Stimulated activated naive CD4-positive, alpha-beta T cell (primary cell): ENCODE measurements at regions not wholly inside any gene's neighbourhood (a gene's known extent, or its start where the extent isn't known, plus 50 kb on each side); places are given as distances from the start of the nearest gene placed in this dataset.

Experiments used
- DNase-seq, 6 experiments: peaks; one replicate each; lab custom pipeline; 2025; lab: John Stamatoyannopoulos, UW

- no peak for DNase-seq
Measured at GRCh38 chr5:8241076-8241475, 372.1 kb downstream of the MTRR start.

DNA sequence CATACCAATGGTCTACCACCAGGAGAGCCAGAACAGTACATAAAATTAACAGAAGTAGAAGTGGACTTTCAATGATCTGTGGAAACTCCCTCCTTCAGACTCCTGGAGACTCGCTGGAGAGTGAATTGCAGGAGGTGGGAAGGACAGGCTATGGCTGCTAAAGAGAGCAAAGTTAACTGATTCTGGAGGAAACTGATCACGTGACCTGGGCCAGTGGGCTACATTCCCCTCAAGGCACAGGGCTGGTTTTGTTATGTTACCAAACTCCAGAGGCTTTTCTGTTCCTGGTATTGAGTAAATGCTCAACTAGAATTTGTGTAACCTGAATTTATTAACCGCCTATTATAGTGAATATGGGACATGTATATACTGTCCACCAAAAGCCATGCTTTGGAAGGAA lies 372.6 kb downstream of the MTRR start:
- DNase-seq: no peak

DNA sequence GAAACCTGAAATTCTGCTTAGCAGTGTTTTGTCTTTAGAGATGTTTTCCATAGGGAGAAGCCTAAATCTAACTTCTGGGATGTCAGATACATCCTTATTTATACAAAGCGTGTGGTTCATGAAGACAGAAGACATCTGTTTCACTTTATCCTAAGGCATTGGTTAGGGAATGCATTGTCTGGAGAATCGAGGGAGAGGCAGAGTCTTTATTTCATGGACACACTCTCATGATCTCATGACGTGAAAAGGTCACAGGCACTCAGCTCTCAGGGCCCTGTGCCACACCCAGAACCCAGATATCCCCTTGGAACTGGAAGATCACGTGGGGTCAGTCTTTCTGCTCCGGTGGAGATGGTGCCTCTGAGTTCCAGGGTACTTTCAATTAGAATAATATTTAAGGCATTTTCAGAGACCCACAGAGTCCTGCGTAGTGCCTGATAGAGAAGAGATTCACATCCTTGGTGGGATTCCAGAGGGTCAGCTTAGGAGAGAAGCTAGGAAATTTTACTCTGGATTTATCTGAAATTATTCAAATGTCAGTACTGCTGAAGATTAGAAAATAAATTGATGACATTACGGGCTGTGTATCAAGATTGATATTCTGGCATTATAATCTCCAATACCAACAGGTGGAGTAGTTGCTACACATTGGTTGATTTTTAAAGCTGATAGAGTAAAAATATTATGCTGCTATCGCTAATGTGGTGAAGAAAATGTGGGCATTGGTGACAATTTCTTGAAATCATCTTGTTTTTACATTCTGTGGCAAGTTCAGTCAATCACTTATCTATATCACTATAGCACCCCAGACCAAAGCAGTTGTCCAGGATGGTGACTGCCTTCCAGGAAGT lies 378.3 kb downstream of the MTRR start:
- no peak for DNase-seq

- no peak for DNase-seq
Measured at GRCh38 chr5:8253376-8253775, 384.4 kb downstream of the MTRR start.

DNA sequence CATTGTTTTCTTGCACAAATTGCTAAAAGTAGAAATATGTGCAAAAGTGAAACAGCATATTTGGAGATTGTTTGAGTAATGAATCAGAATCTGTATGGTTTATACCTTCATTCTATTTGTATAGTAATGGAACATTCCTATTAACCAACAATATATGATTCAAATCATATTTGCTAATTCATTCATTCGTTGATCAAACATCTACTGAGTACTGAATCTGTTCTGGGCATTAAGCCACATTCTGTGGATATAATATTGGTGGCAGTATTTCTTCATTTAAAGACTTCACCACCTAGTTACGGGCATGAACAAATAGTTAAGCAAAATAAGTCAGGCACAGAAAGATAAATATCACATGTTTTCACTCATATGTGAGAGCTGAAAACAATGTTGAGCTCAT lies 385.7 kb downstream of the MTRR start:
- DNase-seq: no peak

DNA sequence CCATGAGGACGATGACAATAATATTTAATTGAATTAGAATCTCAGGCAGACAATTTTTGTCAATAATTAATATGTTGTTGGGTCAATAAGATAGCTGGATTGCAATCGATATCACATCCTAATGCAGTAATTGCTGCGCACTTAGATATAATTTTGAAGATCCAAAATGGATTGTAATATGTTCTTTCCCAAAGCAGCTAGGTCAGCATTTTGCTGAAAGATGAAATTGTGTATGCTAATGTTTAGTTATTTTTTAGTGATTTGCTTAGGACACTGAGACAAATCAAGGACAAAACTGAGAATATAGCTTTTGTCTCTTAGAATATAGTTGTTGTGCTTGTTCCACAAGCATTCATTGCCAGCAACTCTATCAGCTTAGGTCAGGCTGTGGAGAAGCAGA lies 389.9 kb downstream of the MTRR start:
- no peak for DNase-seq

- no peak for DNase-seq
Measured at GRCh38 chr5:8270246-8270645, 401.3 kb downstream of the MTRR start.

DNA sequence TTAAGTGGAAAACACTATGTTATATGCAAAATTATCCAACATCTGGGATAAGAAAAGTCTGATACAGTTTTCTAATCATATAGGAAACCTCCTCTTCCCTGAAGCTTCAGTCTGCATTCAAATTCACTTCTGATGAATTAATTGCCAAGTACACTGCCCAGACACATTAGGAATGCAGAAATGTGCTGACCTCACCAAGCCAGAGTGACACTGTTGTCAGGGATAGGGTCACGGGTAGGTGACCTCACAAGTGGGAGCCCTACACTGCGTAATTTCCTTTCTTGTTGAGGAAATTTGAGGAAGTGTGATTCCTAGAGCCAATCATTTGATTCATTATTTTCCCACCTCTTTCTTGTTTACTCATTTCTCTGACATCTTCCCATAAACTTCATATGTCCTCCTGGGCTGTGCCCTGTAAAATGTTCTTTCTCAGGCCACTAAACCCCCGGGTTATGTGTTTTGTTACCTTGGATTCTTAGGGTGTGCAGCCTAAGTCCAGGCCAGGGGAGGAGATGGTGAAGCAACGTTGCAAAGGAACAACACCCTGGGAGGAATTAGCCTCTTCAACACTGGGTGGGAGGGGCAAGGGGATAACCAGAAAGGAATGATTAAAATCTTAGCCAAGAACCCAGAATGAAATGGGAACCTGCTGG lies 411.9 kb downstream of the MTRR start:
- no peak for DNase-seq

DNA sequence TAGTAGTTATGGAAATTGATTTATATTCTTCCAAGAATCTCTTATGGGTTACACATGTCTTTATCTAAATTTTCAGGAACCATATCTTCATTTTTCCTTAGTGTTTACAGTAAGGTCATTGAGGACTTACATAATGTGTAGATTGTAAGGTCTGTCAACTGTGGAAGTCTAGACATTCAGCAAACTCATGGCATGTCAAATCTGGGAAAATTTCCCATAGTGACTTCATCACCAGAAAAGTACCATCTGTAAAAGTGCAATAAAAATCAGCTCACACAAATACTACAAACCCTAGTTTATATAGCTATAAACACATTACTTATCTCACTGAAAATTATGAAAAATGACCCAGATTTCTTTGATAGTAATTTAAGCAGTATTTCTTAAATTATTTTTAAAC lies 419.4 kb downstream of the MTRR start:
- DNase-seq: no peak

DNA sequence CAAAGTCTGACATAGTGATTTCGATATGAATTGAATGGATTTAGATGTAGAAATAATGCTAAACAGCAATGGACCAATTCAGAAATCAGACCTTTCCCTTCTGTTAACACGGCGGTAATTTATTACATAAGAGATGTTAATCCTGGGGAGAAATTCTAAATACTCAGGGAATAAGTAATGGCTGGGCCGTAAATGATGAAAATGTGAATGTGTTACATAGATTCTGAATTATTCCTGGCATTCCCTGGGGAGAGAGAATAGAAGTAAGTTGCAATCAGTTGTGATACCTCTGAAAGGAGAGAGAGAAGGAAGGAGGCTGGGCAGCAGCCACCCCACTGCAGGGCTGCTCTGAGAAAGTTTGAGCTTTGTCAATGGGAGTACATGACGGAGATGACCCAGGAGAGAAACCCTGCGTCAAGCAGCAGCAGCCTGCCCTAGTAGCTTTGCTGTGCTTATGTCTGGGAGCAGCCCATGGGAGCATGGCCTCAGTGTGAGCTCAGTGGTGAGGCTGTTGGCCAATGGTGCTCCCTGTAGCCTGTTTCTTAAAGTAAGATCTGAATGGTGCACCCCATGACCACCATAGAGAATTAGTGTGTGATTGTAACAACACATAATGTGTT lies 420.1 kb downstream of the MTRR start:
- no peak for DNase-seq

DNA sequence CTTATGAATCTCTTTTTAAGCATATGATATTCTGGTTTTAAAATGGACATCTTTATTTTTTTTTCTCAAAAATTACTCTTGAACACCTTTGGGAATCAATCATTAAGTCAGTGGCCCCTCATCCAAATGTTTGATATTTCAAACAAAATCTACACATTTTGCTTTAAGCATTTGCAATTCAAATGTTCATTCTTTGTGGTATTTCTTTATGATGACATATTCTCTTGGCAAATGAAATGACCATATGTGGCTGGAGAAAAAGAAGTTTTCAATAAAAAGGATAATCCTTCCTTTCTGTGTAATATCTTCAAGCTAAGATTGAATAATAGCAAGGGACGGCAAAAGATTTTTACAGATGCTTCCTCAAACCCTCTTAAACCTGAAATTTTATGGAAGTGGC lies 420.8 kb downstream of the MTRR start:
- DNase-seq: no peak

DNA sequence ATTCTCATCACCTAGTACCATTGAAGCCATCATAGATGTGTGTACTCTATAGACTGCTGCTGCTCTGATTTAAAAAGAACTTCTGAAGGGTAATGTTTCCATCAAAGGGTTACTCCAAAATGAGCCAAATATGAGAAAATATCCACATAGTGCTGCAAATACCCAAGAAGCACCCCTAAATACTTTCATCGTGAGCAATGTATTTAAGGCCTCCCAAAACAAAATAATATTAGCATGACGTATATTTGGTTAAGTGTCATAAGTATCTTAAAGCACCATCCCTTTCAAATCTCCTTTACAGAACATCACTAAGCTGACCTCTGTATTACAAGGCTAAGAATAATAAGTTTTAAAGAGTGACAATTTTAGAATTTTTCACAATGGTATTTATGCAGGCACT lies 421.8 kb downstream of the MTRR start:
- DNase-seq: no peak

GRCh38 chr5:8291641-8292040 lies 422.7 kb downstream of the MTRR start:
- no peak for DNase-seq

DNA sequence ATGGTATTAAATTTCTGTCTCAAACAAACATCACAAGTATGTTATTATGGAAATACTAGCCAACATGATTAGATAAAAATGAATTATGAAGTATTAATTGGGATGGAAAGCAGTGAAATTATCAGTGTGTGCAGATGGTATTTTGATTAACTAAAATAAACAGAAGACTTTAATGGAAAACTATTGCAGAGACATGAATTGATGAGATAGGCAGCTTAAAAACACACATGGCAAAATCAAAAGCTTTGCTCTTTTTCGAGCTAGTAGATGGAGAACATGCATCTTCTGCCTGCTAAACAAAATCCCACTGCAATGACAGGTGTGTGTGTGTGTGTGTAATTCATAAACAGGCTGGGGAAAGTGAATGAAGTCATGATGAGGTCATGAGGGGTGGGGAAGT lies 426.2 kb downstream of the MTRR start:
- no peak for DNase-seq

- no peak for DNase-seq
Measured at GRCh38 chr5:8299716-8300115, 430.8 kb downstream of the MTRR start.

DNA sequence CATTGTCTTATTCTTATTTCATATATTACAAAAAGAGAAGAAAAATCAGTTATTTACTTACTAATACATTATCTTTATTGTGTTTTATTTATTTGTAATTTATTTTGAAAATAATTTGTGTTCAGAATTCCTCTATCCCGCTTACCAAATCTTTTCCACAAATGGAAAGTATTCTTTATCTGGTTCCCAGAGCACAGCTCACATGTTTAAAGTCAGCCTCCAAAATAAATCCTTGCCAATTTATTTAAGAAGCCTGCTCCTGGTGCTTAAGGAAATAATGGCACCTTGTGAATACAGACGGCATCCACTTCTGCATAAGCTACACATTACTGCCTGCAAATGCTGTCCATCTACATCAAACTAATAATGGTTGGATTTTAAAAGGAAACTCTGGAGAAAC lies 435.4 kb downstream of the MTRR start:
- DNase-seq: no peak

GRCh38 chr5:8306288-8306896 lies 437.4 kb downstream of the MTRR start:
- DNase-seq: no peak

DNA sequence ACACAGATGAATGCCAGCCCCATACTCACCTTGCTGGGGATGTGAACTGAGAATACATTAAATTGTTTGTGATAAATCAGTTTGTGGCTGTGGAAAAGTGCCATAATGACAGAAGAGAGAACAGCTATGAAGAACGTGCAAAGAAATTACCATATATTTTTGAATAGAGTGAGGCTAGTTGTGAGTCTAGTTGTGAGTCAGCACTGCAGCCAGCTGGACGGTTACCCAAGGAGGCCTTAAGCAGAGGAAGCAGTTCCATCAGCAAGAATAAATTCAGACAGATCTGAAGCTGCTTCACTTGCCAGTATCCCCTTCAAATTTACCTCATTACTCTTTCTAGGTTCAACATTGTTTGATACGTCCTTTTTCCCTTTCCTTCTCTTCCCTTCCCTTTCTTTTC lies 446.0 kb downstream of the MTRR start:
- DNase-seq: no peak

- DNase-seq: no peak
Measured at GRCh38 chr5:8316608-8317280, 447.8 kb downstream of the MTRR start.

GRCh38 chr5:8317335-8317734 lies 448.4 kb downstream of the MTRR start:
- no peak for DNase-seq

DNA sequence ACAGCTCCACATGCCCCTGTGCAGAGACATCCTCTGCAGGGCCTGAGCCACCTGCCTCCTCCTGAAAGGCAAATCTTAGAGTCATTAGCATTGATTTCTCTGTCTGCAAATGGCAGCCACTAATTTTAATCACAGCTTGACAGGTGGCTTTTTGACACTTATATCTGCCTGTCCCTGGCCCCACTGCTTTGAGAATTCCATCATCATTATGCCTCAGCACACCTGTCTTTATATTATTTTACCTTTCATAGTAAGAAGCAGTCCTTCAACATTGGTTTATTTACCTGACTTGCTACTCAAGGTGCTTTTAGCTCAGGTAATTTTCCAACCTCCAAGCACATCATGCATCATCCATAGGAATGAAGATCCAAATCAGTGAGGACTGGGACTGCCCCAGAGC lies 451.3 kb downstream of the MTRR start:
- DNase-seq: no peak

DNA sequence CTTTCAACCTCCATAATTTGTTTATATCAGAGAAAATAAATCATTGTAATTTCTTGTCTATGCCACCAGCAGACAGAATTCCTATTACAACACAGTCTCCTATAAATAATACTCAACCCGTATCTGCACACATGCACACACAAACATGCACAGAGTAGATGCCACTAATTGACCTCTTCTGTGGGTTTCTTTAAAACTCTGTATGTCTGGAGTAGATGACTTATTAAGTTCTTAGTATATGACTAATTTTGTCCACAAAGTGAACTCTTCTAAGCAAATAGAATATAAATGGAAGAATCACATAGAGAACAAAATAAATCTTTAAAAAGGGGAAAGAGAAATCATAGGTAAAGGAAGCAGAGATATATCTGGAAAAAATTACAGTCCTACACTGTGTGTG lies 452.3 kb downstream of the MTRR start:
- DNase-seq: no peak
